HCT116 (cell line): ENCODE measurements at regions not wholly inside any gene's neighbourhood (a gene's known extent, or its start where the extent isn't known, plus 50 kb on each side); places are given as distances from the start of the nearest gene placed in this dataset.

ENCODE experiments used
- ATAC-seq: fragments of 200-7000 bp; cut with Tn5 transposase; 2 replicates; pipeline ENCODE4 v1.9.1; 2020; ENCODE audit warnings: mild to moderate bottlenecking, moderate library complexity
- BruUV-seq: library from RNA; stranded (reverse); fragments of 400-500 nt; replicated peaks from 2 replicates; lab custom pipeline; 2021; lab: Mats Ljungman, UMichigan
- CTCF ChIA-PET: fragments of 300-600 bp; sonication (Branson Sonifier 250); formaldehyde crosslinking; loops from one replicate; lab custom pipeline; 2021; ENCODE audit warnings: antibody characterized with exemption; lab: Charles Lee
- POLR2A ChIA-PET: fragments of 300-600, 350-600 bp; sonication (Branson Sonifier 250); formaldehyde crosslinking; loops from one replicate; lab custom pipeline; 2021; ENCODE audit warnings: antibody characterized with exemption; lab: Charles Lee
- RAD21 ChIA-PET, 2 experiments: fragments of 300-600 bp; sonication (Branson Sonifier 250); formaldehyde crosslinking; loops; one replicate each; lab custom pipeline; 2023; ENCODE audit warnings: low total read pairs in 2 of 2; ENCODE audit not compliant: uncharacterized antibody in 2 of 2, unreplicated experiment in 2 of 2, low non-redundant PET in 1 of 2; lab: Charles Lee
- DNase-seq: peaks from one replicate; pipeline ENCODE4 v3.0.0-alpha.2; 2010; ENCODE audit warnings: low read depth, low spot score
- H2AFZ ChIP-seq: fragments of 200-600 bp; shearing (Covaris generic), sonication (generic); 2 replicates; pipeline ENCODE4 v1.6.1; 2017; ENCODE audit warnings: low read depth, mixed run types, mixed read lengths, antibody characterized with exemption, low read length; ENCODE audit not compliant: poor library complexity, severe bottlenecking
- H3K27ac ChIP-seq: 2 replicates; pipeline ENCODE4 v1.5.1; 2012; ENCODE audit warnings: low read depth, low read length
- H3K27me3 ChIP-seq: fragments of 200-600 bp; sonication (generic); 2 replicates; pipeline ENCODE4 v1.6.1; 2016; ENCODE audit warnings: mixed run types, low read length, mixed read lengths; ENCODE audit not compliant: insufficient read depth
- H3K36me3 ChIP-seq, 2 experiments: fragments of 200-500 bp in 1 of 2; fragments of 200-600 bp in 1 of 2; sonication (Bioruptor generic) in 1 of 2; sonication (generic) in 1 of 2; 2 replicates each; pipeline versions ENCODE4 v1.5.1 to v1.6.1; 2014 to 2016; ENCODE audit warnings: low read length in 2 of 2, inconsistent platforms in 1 of 2, mixed read lengths in 1 of 2, mixed run types in 1 of 2; ENCODE audit not compliant: insufficient read depth in 2 of 2, control insufficient read depth in 1 of 2
- H3K4me1 ChIP-seq, 2 experiments: fragments of 200-600 bp in 1 of 2; sonication (generic) in 1 of 2; 2 replicates each; pipeline versions ENCODE4 v1.5.1 to v1.6.1; 2012 to 2017; ENCODE audit warnings: low read length in 2 of 2, inconsistent platforms in 1 of 2, mild to moderate bottlenecking in 1 of 2, mixed read lengths in 1 of 2, mixed run types in 1 of 2, moderate library complexity in 1 of 2; ENCODE audit not compliant: insufficient read depth in 2 of 2, control insufficient read depth in 1 of 2
- H3K4me2 ChIP-seq: fragments of 200-600 bp; sonication (generic); 2 replicates; pipeline ENCODE4 v1.6.1; 2017; ENCODE audit warnings: mixed run types, low read length, mixed read lengths
- H3K4me3 ChIP-seq, 2 experiments: fragments of 200-600 bp in 1 of 2; sonication (generic) in 1 of 2; replicated peaks in 1 of 2; 2 replicates each; pipeline ENCODE4 v1.5.1; 2011 to 2016; ENCODE audit warnings: low read length in 2 of 2, control low read depth in 1 of 2, low read depth in 1 of 2, mild to moderate bottlenecking in 1 of 2, mixed read lengths in 1 of 2, mixed run types in 1 of 2
- H3K79me2 ChIP-seq: fragments of 200-600 bp; sonication (generic); 2 replicates; pipeline ENCODE4 v1.6.1; 2017; ENCODE audit warnings: mild to moderate bottlenecking, mixed run types, low read length, moderate library complexity, mixed read lengths; ENCODE audit not compliant: insufficient read depth
- H3K9ac ChIP-seq: fragments of 200-600 bp; sonication (generic); 2 replicates; pipeline ENCODE4 v1.6.1; 2016; ENCODE audit warnings: low read length, mixed read lengths
- H3K9me2 ChIP-seq: fragments of 200-600 bp; sonication (generic), shearing (Covaris generic); 2 replicates; pipeline ENCODE4 v1.6.1; 2017; ENCODE audit warnings: mixed run types, mild to moderate bottlenecking, moderate library complexity; ENCODE audit not compliant: insufficient read depth
- H3K9me3 ChIP-seq, 2 experiments: fragments of 200-500 bp in 1 of 2; fragments of 200-600 bp in 1 of 2; sonication (Bioruptor generic) in 1 of 2; sonication (generic) in 1 of 2; 2 replicates each; pipeline ENCODE4 v1.6.1; 2014 to 2017; ENCODE audit warnings: low read length in 2 of 2, mixed read lengths in 2 of 2, inconsistent platforms in 1 of 2, low read depth in 1 of 2, mild to moderate bottlenecking in 1 of 2, mixed run types in 1 of 2, moderate library complexity in 1 of 2; ENCODE audit not compliant: control insufficient read depth in 1 of 2, insufficient read depth in 1 of 2
- H4K20me1 ChIP-seq: fragments of 200-600 bp; sonication (generic), shearing (Covaris generic); 2 replicates; pipeline ENCODE4 v1.6.1; 2017; ENCODE audit warnings: mixed run types, mild to moderate bottlenecking, moderate library complexity; ENCODE audit not compliant: insufficient read depth
- CBX3 ChIP-seq: IDR thresholded peaks from 2 replicates; pipeline ENCODE4 v1.6.1; 2012; ENCODE audit warnings: low read depth
- ELF1 ChIP-seq: IDR thresholded peaks from 2 replicates; pipeline ENCODE4 v1.6.1; 2012; ENCODE audit warnings: low read depth, borderline replicate concordance
- EZH2 ChIP-seq: fragments of 200-600 bp; sonication (generic); IDR thresholded peaks from 2 replicates; pipeline ENCODE4 v1.6.1; 2017; ENCODE audit warnings: antibody characterized with exemption, mixed run types
- JUND ChIP-seq: IDR thresholded peaks from 2 replicates; pipeline ENCODE4 v1.6.1; 2012
- SIN3A ChIP-seq: IDR thresholded peaks from 2 replicates; pipeline ENCODE4 v1.6.1; 2012; ENCODE audit warnings: low read depth
- SRF ChIP-seq: IDR thresholded peaks from 2 replicates; pipeline ENCODE4 v1.6.1; 2012; ENCODE audit warnings: low read depth
- TCF7L2 ChIP-seq: IDR thresholded peaks from 2 replicates; pipeline ENCODE4 v1.7.0; 2011; ENCODE audit warnings: borderline replicate concordance, inconsistent platforms; ENCODE audit not compliant: insufficient read depth, insufficient read length; ENCODE audit errors: extremely low read depth
- YY1 ChIP-seq: IDR thresholded peaks from 2 replicates; pipeline ENCODE4 v1.6.1; 2011; ENCODE audit warnings: low read length, low read depth, moderate library complexity, mild to moderate bottlenecking; ENCODE audit not compliant: insufficient replicate concordance; ENCODE audit errors: extremely low read depth
- ZFX ChIP-seq: fragments of 450-650 bp; IDR thresholded peaks from 2 replicates; pipeline ENCODE4 v1.6.1; 2017
- intact Hi-C: fragments of 100-400 bp; cut with micrococcal nuclease; formaldehyde crosslinking; loops from 2 replicates; pipeline ENCODE4 v1.10.0; 2022
- TF ChIP-seq, protein P1 (sequence below): IDR thresholded peaks from 2 replicates; pipeline ENCODE4 v1.6.1; 2012; ENCODE audit warnings: low read depth
- TF ChIP-seq, protein P2 (sequence below), 3 experiments: fragments of 200-600 bp in 1 of 3; sonication (generic) in 1 of 3; IDR thresholded peaks in 2 of 3; conservative IDR thresholded peaks in 1 of 3; 2 replicates each; pipeline ENCODE4 v1.5.1; 2012 to 2017; ENCODE audit warnings: low read depth in 2 of 3, low read length in 2 of 3, antibody characterized with exemption in 1 of 3, borderline replicate concordance in 1 of 3, control low read depth in 1 of 3, mild to moderate bottlenecking in 1 of 3, mixed read lengths in 1 of 3, mixed run types in 1 of 3, moderate library complexity in 1 of 3; ENCODE audit not compliant: insufficient read depth in 1 of 3

DNA sequence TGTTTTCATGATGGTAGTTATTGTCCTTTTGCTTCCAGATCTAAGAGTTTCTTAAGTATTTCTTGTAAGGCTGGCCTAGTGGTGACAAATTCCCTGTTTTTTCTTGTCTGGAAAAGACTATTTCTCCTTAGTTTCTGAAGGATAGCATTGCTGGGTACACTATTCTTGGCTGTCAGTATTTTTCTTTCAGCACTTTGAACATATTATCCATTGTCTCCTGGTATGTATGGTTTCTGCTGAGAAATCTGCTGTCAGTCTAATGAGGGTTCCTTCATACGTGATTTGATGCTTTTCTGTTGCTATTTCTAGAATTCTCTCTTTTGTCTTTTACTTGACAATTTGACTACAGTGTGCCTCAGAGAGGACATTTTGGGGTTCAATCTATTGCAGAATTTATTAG is 134.3 kb downstream of the CGGBP1 start:
- Histone ChIP-seq H3K4me3 (no peak overlapping the region), H3K27ac (no peak overlapping the region), H4K20me1 (no peaks in the 10 kb centered on the region), H3K79me2 (no peaks in the 10 kb centered on the region), H3K4me2 (no peak overlapping the region), H3K4me1 (no peaks in the 10 kb centered on the region), H3K9me3 (peaks cover 0 to 8% of the 10 kb centered on the region in 2 experiments; a peak in 2 of 4 replicates), H2AFZ (no peak overlapping the region), H3K9me2 (no peaks in the 10 kb centered on the region), H3K36me3 (no peaks in the 10 kb centered on the region), H3K27me3 (no peaks in the 10 kb centered on the region), H3K9ac (no peak overlapping the region)
- DNase-seq = no peak
- BruUV-seq = no TSS peak
- ChIA-PET POLR2A (no interaction called here), RAD21 (no interaction called here), CTCF (no interaction called here)
- ATAC-seq = no peak
- intact Hi-C loops = no loop called here
- no peak for TF ChIP-seq EZH2
- TF ChIP-seq, protein P1, sequence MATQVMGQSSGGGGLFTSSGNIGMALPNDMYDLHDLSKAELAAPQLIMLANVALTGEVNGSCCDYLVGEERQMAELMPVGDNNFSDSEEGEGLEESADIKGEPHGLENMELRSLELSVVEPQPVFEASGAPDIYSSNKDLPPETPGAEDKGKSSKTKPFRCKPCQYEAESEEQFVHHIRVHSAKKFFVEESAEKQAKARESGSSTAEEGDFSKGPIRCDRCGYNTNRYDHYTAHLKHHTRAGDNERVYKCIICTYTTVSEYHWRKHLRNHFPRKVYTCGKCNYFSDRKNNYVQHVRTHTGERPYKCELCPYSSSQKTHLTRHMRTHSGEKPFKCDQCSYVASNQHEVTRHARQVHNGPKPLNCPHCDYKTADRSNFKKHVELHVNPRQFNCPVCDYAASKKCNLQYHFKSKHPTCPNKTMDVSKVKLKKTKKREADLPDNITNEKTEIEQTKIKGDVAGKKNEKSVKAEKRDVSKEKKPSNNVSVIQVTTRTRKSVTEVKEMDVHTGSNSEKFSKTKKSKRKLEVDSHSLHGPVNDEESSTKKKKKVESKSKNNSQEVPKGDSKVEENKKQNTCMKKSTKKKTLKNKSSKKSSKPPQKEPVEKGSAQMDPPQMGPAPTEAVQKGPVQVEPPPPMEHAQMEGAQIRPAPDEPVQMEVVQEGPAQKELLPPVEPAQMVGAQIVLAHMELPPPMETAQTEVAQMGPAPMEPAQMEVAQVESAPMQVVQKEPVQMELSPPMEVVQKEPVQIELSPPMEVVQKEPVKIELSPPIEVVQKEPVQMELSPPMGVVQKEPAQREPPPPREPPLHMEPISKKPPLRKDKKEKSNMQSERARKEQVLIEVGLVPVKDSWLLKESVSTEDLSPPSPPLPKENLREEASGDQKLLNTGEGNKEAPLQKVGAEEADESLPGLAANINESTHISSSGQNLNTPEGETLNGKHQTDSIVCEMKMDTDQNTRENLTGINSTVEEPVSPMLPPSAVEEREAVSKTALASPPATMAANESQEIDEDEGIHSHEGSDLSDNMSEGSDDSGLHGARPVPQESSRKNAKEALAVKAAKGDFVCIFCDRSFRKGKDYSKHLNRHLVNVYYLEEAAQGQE = no peak
- TF ChIP-seq SIN3A = no peak
- no peak for TF ChIP-seq ZFX
- TF ChIP-seq SRF = no peak
- TF ChIP-seq TCF7L2 = no peak
- TF ChIP-seq, protein P2, sequence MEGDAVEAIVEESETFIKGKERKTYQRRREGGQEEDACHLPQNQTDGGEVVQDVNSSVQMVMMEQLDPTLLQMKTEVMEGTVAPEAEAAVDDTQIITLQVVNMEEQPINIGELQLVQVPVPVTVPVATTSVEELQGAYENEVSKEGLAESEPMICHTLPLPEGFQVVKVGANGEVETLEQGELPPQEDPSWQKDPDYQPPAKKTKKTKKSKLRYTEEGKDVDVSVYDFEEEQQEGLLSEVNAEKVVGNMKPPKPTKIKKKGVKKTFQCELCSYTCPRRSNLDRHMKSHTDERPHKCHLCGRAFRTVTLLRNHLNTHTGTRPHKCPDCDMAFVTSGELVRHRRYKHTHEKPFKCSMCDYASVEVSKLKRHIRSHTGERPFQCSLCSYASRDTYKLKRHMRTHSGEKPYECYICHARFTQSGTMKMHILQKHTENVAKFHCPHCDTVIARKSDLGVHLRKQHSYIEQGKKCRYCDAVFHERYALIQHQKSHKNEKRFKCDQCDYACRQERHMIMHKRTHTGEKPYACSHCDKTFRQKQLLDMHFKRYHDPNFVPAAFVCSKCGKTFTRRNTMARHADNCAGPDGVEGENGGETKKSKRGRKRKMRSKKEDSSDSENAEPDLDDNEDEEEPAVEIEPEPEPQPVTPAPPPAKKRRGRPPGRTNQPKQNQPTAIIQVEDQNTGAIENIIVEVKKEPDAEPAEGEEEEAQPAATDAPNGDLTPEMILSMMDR (IDR thresholded peaks at IDR 0.05 in 2 of 3, conservative IDR thresholded peaks at IDR 0.05 in 1 of 3; ENCODE audit: borderline replicate concordance in 1 of 3, insufficient read depth in 1 of 3, low read depth in 2 of 3, low read length in 2 of 3) = no peak
- no peak for TF ChIP-seq YY1
- no peak for TF ChIP-seq ELF1
- TF ChIP-seq CBX3 = no peak
- TF ChIP-seq JUND = no peak
